Stimulated activated CD4-positive, alpha-beta T cell treated with anti-CD3 and anti-CD28 coated beads, Interleukin-15, amount 100 ng/mL, for 48 hours (primary cell): ENCODE measurements at regions not wholly inside any gene's neighbourhood (a gene's known extent, or its start where the extent isn't known, plus 50 kb on each side); places are given as distances from the start of the nearest gene placed in this dataset.

Experiments used
- DNase-seq, 2 donors: peaks; one replicate each; pipeline ENCODE4 v3.0.0-alpha.2; 2020; ENCODE audit warnings: low read depth in 2 of 2

DNA sequence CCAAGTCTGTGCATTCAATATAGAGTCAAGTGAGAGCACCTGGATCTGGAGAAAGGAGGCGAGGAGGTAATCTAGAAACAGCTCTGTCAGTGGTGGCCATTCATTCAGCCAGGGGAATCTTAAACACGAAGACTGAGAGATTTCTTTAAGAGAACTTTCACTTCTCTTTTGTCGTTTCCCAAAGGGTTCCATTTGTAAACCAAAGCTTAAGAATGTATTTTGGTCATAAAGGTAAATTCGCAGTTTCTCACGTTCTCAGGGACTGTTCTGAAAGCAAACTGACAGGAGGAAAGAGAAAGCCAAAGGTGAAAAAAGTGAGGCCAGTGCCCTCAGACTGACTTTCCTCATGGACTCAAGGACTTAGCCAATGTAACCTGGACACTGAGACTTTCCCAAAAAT, 513.5 kb downstream of the CMPK2 start:
- no peak for DNase-seq

- no peak for DNase-seq
Measured at GRCh38 chr2:6352906-6353515, 512.7 kb downstream of the CMPK2 start.

DNA sequence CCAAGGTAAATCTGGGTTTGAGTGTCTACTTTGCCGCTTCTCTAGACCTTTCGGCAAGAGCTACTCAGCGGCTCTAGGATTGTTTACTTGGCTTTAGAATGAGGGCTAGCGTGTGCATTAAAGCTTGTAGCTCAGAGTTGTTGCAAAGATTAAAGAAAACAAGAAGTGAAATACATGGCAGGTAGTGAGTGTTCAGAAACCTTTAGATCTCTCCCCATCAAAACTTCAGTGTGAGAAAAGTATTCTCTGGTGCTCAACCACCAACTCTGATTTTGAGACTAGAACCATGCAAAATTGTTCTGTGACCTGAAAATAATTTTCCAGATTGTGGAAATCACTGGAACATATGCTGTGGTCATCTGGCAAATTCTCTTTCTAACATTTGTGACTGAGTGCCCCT, 512.0 kb downstream of the CMPK2 start:
- DNase-seq = no peak

GRCh38 chr2:6354546-6354945, 511.2 kb downstream of the CMPK2 start:
- DNase-seq = no peak

DNA sequence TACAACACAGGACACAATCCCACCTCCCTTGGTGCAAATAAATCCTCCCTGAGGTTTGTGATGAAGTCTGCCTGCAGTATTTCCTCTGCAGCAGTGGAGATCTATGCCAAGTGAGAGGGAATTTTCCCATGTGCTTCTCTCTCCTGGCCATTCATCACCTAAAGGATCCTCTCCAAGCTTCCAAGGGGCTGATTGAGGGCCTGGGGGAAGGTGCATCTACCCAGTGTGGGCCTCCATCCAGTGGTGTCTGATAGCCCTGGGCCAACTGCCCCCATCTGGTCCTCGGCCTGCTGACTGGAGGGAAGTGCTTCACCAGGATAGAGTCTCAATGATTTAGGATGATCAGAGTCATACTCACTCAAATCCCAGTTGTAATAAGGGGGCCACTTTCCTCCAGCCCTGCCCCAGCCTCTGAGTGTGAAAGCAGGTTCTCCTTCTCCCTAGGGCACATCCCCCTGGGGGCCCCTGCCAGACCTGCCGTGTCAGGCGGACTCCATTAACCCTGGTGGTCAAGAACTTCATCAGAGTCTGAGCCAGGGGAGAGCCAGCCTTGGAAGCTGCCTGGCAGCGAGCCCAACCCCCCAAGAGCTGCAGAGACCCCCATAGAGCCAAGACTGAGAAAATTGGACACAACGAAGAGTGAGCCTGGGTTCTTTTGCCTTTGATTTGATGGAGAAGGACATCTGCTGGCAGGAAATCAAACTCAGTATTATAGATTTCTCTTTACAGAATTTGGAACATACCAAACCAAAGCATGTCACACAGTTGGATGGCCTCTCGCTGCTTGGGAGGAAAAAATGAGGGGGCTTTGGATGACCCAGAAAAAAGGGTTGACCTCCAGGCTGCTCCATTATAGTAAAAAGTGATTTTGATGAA, 509.6 kb downstream of the CMPK2 start:
- no peak for DNase-seq

- DNase-seq = no peak
Measured at GRCh38 chr2:6358546-6358945, 507.2 kb downstream of the CMPK2 start.

DNA sequence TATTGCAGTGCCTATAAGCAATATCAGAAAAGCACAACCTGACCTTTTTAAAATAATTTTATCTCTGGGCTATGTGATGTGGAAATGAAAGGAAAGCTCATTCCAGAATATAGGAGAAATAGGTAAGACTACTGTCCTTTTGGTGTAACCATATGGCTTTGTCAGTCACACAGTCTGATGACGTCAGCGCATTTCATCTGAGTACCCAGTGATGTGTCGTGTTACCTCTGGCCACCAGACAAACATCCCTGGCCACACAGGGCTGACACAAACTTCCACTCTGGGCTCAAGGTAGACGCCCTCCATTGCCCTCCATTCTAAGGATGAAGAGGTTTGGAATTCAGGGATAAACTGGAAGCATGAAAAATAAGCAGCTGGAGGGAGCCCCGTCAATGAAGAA, 506.7 kb downstream of the CMPK2 start:
- DNase-seq = no peak

DNA sequence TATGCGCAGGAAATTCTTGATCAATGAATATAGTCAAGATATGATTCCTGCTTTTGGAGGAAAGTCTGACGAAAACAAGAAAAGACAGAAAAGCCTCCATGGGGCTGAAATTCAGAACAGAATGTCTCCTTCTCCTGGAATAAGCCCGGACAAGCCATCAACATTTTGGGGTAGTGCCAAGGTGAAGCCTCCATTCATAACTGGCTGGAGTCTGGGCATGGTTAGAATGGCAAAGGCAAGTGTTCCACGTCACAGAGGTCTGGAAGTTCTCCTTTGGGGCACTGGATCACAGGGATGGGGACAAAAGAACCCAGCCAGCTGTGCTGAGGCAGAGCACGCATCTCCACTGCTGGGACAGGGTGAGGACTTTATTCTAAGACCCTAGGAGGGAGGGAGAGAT, 505.7 kb downstream of the CMPK2 start:
- no peak for DNase-seq

- DNase-seq = no peak
Measured at GRCh38 chr2:6362671-6363450, 502.8 kb downstream of the CMPK2 start.

DNA sequence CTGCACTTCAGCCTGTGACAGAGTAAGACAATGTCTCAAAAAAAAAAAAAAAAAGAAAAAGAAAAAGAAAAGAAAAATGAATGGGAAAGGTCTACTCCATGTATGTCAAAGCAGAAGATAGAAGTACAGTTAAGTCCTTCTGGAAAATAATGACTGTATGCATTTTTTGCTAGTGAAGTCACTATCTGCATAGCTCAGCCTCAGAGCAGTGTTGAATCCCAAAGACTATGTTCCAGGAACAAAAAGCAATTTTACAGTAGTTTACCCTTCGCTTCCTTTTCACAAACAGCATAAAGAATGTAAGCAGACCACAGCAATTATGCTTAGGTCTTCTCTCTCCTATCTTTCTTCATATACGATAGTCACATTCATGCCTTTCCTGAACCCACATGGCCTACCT, 497.4 kb downstream of the CMPK2 start:
- no peak for DNase-seq

- no peak for DNase-seq
Measured at GRCh38 chr2:6369266-6369665, 496.4 kb downstream of the CMPK2 start.

- DNase-seq = no peak
Measured at GRCh38 chr2:6370753-6371551, 494.8 kb downstream of the CMPK2 start.

DNA sequence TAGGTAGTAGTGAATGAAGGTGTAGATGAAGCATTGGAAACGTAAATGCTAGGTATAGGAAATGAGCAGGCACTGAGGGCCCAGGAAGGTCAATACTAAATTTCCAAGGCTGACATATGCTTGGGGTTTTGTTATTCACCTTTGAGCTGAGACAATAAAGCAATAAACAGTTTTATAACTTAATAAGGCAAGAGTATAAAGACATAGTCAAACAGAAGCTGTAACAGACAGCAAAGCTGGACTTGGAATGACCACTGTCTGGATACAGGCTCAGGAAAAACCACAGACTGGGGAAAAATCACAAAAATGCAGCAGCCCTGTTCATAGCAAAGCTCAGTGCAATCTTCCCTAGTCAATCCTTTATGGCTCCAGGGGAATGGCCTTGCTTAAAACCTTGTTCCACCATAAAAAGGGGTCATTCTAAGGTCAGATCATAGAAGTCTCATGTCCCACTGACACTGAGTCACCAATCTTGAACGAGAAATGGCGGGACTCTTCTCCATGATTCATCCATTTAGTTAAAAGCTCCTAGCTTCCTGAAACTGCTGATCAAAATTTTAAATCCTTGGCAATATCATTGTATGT, 493.3 kb downstream of the CMPK2 start:
- no peak for DNase-seq

DNA sequence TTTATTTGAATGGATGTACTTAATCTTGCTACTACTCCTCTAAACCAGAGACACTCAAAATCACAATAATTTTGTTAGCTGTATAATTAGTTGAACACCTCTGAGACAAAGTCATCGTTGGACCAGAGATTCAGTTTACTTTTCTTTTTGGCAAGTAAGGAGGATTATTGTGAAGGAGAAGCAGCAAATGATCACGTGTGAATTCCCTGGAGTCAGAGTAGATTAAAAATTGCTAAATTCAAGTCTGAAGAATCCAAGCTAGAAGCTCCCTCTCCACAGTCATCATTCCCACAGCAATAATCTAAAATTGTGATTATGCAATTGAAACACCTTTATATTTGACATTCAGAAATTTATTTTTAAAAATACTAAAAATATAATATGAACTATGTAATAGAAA, 484.4 kb downstream of the CMPK2 start:
- no peak for DNase-seq

DNA sequence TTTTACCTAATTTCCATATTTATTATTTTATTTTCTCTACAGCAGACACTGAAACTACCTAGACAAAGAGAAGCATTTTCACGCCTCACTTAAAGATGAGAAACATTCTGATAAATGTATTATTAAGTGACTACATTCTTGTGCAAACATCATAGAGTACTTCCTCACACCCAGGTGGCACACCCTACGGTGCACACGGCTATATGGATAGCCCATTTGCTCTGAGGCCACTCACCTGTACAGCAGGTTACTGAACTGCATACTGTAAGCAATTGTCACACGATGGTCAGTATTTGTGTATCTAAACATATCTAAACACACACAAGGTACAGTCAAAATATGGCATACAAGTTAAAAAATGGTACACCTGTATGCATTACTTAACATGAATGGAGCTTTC, 481.4 kb downstream of the CMPK2 start:
- no peak for DNase-seq

- DNase-seq = no peak
Measured at GRCh38 chr2:6392354-6392753, 473.4 kb downstream of the CMPK2 start.

GRCh38 chr2:6392966-6393365, 472.7 kb downstream of the CMPK2 start:
- DNase-seq = no peak

DNA sequence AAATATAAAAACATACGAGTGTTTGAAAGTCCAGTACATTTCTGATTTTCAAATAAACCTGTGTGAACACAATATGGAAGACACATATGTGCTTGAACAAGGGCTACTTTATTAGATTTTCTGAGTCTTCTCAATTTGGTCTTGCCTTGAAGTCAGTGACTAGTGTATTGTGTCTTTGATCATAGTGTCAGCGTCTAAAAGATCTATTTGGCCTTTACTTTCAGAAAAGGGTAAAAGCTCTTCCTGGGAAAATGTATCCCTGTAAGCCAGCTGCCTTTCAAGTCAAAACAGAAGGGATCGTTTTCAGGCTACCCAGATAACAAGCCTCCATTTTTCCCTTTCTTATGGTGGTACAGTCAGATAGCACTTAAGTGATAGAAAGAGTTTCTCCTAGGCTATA, 471.9 kb downstream of the CMPK2 start:
- no peak for DNase-seq

DNA sequence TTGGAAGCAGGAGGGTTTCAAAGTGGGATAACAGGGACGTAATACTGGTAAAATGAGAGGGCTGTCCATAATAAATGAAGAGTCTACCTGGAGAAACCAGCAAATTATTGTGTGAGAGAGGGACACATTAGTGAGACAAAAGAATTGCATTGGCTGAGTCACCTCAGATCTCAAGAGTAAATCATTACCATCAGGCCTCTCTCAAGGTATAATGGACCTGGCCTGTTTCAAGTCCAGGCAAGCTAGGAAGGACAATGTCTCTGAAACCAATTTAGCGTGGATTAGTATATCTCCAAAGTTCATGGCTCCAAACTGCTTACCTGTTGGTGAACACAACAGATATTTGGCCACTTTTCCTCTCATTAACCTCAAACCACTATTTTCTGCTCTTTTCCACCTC, 471.4 kb downstream of the CMPK2 start:
- no peak for DNase-seq

GRCh38 chr2:6398421-6398820, 467.3 kb downstream of the CMPK2 start:
- DNase-seq = no peak

- DNase-seq = no peak
Measured at GRCh38 chr2:6401301-6401700, 464.4 kb downstream of the CMPK2 start.

GRCh38 chr2:6408057-6408456, 457.6 kb downstream of the CMPK2 start:
- no peak for DNase-seq
